ENCODE measurements at regions not wholly inside any gene's neighbourhood (a gene's known extent, or its start where the extent isn't known, plus 50 kb on each side); places are given as distances from the start of the nearest gene placed in this dataset.

DNA sequence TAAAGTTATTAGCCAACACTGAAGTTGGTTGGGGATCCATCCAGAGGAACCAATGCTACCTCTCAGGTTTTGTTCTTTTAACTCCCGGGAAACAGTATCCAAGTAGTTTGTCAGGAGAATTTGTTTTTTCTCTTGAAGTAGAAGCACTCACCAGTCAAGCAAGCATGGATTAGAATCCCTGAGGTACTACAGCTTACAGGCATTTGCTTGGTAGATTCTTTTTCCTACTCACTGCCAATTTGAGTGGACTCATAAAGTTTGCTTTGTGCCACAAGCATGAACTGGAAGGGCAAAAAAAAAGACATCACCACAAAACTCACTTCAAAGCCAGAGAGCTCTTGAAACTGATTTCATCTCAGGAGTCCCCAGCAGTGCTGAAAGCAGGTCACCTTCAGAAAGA, 167.4 kb downstream of the MBOAT1 start:
- Mint-ChIP-seq H3K36me3 (no peaks in the 10 kb centered on the region), H3K4me3 (no peak overlapping the region), H3K9me3 (no peaks in the 10 kb centered on the region), H3K27me3 (ENCODE audit: low read depth in 3 of 3) (peaks cover 0 to 4% (median 0%) of the 10 kb centered on the region in 3 donors), H3K4me1 (no peaks in the 10 kb centered on the region), H3K27ac (no peak overlapping the region)
- DNase-seq = no peak
